HT1080 (cell line): ENCODE measurements at regions not wholly inside any gene's neighbourhood (a gene's known extent, or its start where the extent isn't known, plus 50 kb on each side); places are given as distances from the start of the nearest gene placed in this dataset.
"Not testable (repeated sequence)": the region's sequence is repeated elsewhere in the genome, so short reads cannot be mapped to it uniquely, and the experiment has no call there.

Source experiments
- DNase-seq: peaks from one replicate; pipeline ENCODE4 v3.0.0-alpha.2; 2015; ENCODE audit warnings: low read depth

GRCh38 chr14:71623939-71624338 lies 308.3 kb upstream of the RGS6 start:
- DNase-seq = no peak

DNA sequence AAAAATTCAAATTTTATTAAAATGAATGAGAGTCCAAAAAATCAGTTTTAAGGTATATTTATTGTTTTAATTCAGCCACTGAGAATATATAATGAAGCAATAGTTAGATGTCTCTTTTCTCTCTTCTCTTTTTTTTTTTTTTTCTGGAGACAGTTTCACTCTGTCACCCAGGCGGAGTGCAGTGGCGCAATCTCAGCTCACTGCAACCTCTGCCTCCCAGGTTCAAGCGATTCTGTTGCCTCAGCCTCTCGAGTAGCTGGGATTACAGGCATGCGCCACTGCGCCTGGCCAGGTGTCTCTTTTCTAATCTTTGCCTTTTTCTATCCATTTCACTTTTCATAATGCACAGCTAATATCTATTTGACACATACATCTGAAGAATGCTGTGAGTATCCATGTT lies 307.1 kb upstream of the RGS6 start:
- no peak for DNase-seq

GRCh38 chr14:71625891-71626701 lies 306.1 kb upstream of the RGS6 start:
- DNase-seq = no peak

GRCh38 chr14:71628433-71628832 lies 303.8 kb upstream of the RGS6 start:
- DNase-seq = no peak

DNA sequence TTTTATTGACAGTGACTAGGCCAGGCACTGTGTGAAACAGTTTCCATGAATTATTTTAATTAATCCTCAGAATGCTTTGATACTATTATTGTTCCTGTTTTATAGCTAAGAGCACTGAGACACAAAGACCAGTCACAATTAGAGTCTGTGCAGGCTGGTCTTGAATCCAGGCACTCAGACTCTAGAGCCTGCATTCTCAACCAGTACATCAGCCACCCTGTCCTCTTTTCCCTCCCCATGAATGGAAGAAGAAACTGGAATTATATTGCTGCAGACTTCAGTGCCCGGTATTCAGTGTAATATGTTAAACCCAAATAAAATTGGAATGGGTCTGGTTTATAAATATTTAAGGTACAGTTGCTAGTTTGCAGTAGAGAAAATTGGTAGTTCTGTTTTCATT lies 303.0 kb upstream of the RGS6 start:
- DNase-seq = no peak

DNA sequence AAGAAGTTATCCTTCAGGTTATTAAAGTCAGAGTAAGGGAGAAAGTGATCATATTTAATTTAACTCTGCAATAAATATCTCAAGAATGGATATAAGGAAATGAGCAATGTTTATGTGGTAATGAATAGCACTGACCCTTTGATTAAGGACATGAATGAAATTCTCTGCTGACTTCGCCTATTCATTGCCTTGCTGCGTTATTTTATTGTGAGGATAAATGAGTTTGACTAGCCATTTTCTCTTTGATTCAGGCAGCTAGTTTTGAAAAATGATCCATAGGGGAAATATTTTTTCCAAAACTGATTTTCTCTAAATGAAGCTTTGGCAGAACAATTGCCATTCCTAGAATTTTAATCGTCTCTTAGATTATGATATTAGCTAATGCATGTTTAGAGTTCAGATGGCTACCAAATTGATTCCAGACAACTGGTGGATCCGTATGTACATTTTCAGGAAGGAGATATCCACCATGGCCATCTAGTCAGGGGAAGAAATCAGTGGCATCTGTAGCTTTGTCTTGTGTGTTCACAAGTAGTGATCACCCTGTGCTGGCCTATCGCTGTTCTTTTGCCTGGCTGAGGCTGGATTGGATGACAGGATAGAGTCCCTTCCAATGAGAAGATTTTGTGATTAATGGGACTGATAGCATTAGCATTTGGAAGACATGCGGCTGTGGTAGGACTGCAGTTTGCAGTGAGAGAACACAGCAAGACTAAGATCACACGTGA lies 302.3 kb upstream of the RGS6 start:
- DNase-seq = no peak

DNA sequence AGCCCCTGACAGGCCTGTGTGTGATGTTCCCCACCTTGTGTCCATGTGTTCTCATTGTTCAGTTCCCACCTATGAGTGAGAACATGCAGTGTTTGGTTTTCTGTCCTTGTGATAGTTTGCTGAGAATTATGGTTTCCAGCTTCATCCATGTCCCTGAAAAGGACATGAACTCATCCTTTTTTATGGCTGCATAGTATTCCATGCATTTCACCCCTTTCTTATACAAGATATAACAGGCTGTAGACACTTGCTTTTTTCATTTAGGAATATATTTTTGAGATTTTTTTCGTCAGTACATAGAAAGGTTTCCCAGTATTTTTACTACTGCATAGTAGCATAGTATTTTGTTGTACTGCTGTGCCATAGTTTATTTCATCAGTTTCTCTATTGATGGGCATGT lies 301.2 kb upstream of the RGS6 start:
- DNase-seq = not testable (repeated sequence)

GRCh38 chr14:71632440-71632946 lies 299.7 kb upstream of the RGS6 start:
- no peak for DNase-seq

GRCh38 chr14:71636076-71636475 lies 296.2 kb upstream of the RGS6 start:
- no peak for DNase-seq

DNA sequence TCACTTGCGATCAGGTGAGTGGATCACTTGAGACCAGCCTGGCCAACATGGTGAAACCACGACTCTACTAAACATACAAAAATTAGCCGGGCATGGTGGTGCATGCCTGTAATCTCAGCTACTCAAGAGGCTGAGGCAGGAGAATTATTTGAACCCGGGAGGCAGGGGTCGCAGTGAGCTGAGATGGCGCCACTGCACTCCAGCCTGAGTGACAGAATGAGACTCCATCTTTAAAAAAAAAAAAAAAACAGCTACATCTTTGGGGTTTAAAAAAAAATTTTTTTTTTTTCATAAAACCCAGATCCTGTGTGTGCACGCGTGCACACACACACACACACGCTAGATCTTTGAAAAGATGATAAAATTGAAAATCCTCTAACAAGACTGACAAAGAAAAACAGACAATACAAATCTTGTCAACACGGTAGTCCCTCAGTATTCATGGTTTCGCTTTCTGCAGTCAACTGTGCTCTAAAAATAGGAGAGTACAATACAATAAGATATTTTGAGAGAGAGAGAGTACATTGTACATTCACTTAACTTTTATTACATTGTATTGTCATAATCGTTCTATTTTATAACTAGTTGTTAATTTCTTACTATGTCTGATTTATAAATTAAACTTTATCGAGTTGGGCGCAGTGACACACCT lies 295.3 kb upstream of the RGS6 start:
- no peak for DNase-seq

GRCh38 chr14:71638523-71639196 lies 293.6 kb upstream of the RGS6 start:
- no peak for DNase-seq

DNA sequence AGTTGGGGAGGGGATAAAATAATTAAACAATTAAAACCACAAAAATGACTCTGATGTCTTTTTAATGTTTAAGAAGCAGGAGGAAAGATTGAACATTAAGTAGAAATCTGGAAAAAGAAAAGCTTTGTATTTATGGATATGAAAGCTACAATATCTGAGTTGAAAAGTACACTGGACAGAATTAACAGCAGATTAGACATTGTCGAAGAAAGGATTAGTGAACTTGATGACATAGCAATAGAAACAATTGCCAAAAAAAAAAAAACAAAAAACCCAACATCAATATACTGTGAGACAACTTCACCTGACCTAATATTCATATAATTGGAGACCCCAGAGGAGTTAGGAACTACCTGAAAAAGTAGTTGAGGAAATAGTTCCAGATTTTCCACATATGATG lies 289.5 kb upstream of the RGS6 start:
- no peak for DNase-seq

DNA sequence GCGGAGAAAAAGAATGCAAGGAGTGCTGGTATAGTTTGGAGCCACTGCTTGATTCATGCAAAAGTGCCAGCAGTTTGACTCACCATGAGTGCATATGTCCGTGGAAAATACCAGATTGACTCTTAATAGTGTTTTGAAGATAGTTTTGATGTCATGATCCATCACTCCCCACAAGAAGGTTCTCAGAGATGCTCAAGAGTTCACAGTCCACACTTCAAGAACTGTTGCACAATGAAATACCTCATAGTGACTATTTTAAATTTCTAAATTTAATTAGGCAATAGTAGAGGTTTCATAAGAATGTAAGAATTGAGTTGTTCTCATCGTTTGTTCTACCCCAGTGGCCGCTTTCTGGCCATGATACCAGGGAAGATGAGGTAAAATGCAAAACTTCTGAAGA lies 286.6 kb upstream of the RGS6 start:
- no peak for DNase-seq

GRCh38 chr14:71646518-71646917 lies 285.7 kb upstream of the RGS6 start:
- no peak for DNase-seq

GRCh38 chr14:71647086-71647784 lies 285.0 kb upstream of the RGS6 start:
- no peak for DNase-seq

DNA sequence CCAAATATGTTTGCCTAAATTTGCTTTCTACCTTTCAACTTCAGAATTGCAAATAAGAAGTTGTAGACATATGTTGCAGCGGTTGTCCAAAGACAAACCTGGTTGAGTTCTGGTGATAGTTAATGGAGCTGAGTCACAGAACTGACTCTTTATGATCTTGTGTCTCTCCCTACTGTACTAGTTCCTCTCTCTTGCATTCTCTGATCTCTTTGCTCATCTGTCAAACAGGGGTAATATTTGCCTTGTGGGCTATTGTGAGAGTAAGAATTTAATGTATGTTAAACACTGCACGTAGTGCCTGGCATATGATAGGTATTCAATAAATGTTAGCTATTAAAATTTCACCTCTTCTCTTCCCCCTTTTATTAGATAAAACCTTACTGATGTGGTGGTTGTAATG lies 283.5 kb upstream of the RGS6 start:
- DNase-seq = no peak

- no peak for DNase-seq
These were observed 282.0 kb upstream of the RGS6 start for GRCh38 chr14:71650187-71650755.

- peak; percentile 80 for DNase-seq
These were observed 281.0 kb upstream of the RGS6 start for GRCh38 chr14:71651228-71651627.

- no peak for DNase-seq
These were observed 279.9 kb upstream of the RGS6 start for GRCh38 chr14:71652368-71652767.

GRCh38 chr14:71654810-71655209 lies 277.4 kb upstream of the RGS6 start:
- DNase-seq = no peak
